GM18508 (cell line): ENCODE measurements at regions not wholly inside any gene's neighbourhood (a gene's known extent, or its start where the extent isn't known, plus 50 kb on each side); places are given as distances from the start of the nearest gene placed in this dataset.

Source experiments
- ATAC-seq: cut with Tn5 transposase; IDR thresholded peaks from one replicate; pipeline ENCODE4 v1.9.1; 2021; ENCODE audit warnings: moderate number of reproducible peaks; ENCODE audit not compliant: insufficient read depth, unreplicated experiment

DNA sequence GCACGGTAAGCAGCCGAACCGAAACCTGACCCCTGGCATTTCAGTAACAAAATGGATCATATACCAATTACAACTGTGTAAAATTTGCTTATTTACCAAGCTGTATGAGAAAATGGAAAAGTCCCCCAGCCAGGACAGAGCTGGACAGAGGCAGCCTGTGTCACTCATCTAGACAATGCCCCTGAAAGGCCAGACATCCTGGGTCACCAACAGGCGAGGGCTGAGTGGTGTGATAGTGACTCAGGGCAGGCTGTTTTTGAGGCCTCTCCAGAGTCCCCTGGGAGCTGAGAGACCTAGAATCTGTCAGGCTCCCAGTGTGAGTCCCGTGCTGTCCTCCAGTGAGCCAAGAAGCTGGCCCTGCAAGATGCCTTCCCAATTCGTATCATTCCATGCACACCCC lies 680.4 kb downstream of the TBC1D22A start:
- ATAC-seq = no peak

DNA sequence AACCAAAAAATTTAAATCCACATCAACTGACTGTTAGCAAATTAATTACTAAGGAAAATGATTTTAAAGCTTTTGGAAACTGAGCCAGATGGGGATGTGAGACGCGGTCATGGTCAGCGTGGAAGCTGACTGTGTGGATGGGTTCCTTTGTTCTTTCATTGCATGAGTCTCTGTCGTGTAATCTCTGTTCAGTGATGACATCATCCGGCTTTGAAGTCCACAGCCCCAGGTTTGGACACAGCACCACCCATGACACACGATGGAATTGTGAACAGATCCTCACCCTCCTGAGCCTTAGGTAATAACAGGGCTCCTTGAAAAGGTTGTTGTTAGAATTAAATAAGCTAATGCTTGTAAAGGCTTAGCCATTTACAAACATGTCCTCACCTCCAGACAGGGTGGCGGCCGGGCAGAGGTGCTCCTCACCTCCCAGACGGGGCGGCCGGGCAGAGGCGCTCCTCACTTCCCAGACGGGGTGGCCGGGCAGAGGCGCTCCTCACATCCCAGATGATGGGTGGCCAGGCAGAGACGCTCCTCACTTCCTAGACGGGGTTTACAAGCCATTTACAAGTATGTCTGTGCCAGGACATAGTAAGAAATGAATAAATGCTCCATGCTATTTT lies 677.3 kb downstream of the TBC1D22A start:
- no peak for ATAC-seq

DNA sequence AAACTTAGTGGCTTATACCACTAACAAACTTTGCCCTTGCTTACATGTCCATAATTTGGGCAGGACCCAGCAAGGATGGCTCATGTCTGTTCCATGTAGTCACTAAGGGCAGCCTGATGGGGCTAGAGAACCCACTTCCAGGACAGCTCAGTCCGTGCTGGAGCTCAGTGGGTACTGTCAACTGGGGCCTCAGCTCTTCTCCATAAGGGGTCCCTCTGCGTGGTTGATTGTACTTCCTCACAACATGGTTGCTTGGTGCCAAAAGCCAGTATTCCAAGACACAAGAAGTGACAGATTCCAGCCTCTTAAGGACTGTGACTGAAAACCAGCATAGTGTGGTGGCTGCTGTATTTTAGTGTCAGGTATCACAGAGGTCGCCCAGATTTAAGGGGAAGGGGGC lies 675.2 kb downstream of the TBC1D22A start:
- no peak for ATAC-seq

GRCh38 chr22:47437110-47437509 lies 674.7 kb downstream of the TBC1D22A start:
- no peak for ATAC-seq

- ATAC-seq = no peak
Observed at GRCh38 chr22:47435826-47436225, 673.4 kb downstream of the TBC1D22A start.

DNA sequence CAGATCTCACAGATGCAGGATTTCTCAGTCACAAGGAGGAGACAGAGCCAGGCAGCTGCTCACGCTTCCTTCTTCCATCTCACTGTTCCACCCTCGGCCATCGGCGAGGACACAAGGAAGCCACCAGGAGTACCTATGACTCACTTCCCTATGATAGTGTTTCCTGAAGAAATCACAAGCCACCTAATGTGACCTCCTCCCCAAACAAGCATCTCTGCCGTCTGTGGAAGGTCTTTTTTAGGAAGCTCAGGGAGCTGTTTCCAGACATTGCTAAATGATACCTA lies 672.7 kb downstream of the TBC1D22A start:
- no peak for ATAC-seq

DNA sequence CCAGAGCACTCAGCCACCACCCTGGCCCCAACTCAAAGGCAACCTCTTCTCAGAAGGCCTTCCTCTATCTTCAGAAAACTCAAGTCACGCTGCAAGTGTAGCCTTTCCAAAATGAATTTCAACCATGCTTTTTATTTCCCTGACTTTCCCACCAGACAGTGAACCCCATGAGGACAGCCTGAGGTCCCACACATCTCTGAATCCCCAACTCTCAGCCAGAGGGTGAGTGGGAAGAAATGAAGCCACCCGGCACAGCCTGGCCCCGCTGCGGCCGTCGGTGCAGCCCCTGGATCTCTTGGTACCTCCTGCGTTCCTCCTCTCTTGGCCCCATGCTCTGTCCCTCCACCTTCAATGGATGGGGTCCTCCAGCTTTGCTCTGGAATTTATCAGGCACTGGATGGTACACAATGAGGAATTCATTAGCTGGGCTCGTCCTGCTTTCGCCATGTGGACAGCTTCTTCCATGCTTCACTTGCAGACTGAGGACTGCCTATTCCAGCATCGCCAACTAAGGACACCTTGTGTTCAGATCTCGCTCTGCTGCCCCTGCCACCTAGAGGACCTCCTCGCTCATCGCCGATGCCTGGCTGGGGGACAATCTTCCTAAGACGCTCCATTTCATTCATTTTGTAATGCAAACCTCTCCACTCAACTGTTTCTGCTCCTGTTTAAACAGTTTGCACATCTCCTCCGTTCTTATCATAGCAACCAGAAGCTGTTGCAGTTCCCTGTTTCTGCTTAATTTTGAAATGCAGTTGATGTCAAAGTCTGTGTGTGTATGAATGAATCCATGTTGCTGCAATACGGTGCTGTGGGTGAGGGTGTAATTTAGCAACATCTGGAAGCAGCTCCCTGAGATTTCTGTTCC lies 672.1 kb downstream of the TBC1D22A start:
- no peak for ATAC-seq

DNA sequence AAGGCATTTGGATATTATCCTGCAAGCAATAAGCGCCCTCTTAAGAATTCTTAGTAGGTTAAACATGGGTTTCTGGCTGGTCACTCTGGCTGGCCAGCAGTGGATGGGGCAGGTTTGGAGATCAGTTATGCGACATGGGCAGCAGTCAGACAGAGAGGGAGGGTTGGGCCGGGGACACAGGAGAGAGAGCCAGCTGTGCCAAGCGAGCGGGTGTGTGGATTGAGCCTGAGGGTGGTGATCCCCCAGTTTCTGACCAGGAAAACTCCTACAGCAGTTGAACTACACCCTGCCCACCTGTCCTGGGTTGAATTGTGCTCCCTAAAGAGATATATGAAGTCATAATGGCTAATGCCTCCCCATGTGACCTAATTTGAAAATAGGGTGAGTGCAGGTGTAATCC lies 671.2 kb downstream of the TBC1D22A start:
- no peak for ATAC-seq

GRCh38 chr22:47432683-47433082 lies 670.2 kb downstream of the TBC1D22A start:
- no peak for ATAC-seq

- ATAC-seq = no peak
Observed at GRCh38 chr22:47423861-47424820, 661.7 kb downstream of the TBC1D22A start.

- ATAC-seq = no peak
Observed at GRCh38 chr22:47423266-47423665, 660.8 kb downstream of the TBC1D22A start.

DNA sequence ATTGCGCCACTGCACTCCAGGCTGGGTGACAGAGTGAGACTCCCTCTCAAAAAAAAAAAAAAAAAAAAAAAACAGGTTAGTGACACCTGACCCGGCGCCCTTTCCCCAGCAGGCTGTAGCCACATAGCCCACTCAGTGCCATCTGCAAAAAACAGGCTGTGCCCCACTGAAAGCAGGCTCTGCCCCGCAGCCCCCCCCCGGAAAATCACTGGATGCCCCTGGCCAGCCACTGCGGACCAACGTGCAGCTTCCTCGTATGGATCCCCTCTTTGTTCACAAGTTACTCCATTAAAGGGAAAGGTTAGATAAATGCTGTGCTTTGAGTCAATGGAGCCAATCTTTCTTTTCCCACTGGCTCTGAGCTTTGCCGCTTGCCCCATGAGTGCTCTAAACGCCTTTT lies 660.3 kb downstream of the TBC1D22A start:
- no peak for ATAC-seq

DNA sequence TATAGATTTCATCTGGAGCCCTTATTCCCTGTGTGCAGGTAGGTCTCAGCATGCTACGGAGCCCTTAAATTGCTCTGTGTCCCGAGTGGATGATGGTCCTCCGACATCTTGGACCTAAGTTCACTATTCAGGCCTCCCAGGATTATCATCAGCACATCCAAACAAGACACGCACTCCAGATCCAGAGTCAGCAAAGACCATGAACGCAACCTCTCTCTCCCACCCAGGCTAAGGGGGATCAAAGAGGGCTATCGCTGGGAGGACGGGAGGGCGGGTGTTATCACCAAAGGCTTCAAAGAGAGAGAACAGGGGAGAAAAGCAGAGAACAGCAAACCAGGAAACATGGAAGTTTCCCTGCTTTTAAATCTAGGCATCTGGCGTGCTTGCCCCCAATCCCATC lies 659.4 kb downstream of the TBC1D22A start:
- no peak for ATAC-seq

DNA sequence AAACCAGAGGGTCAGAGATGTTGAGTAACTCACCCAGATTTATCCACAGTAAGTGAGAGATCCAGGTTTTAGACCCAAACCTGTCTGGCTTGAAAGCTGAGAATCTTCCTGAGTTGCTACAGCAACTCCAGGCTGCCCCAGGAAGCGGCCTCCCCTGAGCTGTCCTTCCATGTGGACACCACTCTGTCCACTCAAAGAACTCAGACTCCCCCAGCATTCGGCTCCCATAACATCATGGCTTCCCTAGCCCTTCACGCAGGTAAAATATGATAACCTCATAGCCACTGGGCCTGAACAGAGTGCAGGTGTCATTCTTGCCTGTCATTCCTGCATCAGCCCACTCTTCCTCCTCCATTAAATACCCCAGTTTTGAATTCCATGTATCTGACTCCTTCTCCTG lies 657.8 kb downstream of the TBC1D22A start:
- ATAC-seq = no peak

DNA sequence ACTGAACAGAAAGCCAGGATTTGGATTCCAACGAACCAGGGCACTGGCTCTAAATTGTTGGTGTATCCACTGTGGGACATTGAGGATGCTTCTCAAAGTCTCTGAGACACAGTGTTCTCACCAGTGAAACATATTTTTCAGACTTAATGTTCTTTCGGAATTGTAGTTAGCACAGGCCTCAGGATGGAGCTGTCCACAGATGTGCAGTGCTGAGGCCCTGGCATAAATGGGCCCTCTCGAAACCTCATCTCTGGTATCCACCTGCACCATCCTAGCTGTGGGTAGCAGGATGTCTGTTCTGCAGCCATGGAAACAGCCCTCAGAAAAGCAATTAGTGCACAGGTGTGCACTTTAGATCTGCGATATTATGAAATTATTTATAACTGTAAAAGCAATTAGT lies 656.8 kb downstream of the TBC1D22A start:
- no peak for ATAC-seq

- ATAC-seq = no peak
Observed at GRCh38 chr22:47417699-47418098, 655.2 kb downstream of the TBC1D22A start.

DNA sequence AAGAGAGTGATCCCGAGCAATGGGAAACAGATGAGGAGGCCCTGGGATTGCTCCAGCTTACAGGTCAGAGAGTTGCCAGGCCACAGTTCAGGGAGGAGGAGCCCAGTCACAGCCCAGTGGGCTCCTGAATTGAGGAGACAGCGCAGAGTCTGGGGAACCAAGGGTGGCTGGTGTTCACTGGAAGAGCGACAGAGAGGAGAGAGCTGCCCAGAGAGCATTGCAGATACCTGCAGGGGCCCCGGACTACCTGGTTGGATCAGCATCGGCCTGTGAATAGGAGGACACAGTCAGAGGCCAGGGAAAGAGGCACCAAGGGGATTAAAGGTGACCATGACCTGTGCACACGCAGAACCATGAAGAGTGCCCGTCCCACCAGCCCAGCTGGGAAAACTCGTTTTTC lies 648.6 kb downstream of the TBC1D22A start:
- no peak for ATAC-seq

- no peak for ATAC-seq
Observed at GRCh38 chr22:47409539-47410275, 647.3 kb downstream of the TBC1D22A start.

DNA sequence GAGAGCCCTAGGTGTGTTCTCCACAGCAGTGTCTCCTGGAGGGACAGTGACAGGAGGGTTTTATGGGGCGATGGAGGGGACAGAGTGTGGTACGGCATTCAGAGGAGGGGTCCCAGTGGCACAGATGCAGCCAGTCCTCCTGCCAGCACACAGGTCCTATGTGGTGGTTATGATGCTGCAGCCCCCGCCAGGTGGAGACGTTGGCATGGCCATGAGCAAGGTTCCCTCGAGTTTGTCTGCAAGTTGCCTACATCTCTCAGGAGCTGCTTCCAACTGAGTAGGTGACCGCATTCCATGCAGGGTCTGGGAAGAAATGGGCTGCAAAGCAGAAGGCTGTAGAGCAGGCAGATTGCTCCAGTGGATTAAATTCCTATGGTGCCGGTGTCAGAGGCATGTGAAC lies 646.0 kb downstream of the TBC1D22A start:
- ATAC-seq = no peak

GRCh38 chr22:47407461-47408025 lies 645.1 kb downstream of the TBC1D22A start:
- no peak for ATAC-seq
